Muscle layer of duodenum (tissue), 2 donors: ENCODE measurements at regions not wholly inside any gene's neighbourhood (a gene's known extent, or its start where the extent isn't known, plus 50 kb on each side); places are given as distances from the start of the nearest gene placed in this dataset.
"Not testable (repeated sequence)": the region's sequence is repeated elsewhere in the genome, so short reads cannot be mapped to it uniquely, and the experiment has no call there.

Experiments
- H3K27ac ChIP-seq: one replicate; pipeline ENCODE4 v1.7.0; 2013; ENCODE audit warnings: mild to moderate bottlenecking, low read length
- H3K27me3 ChIP-seq: one replicate; pipeline ENCODE4 v1.7.0; 2013; ENCODE audit warnings: low read depth, mild to moderate bottlenecking, control low read depth, low read length
- H3K36me3 ChIP-seq, 2 donors: one replicate each; pipeline ENCODE4 v1.7.0; 2013; ENCODE audit warnings: low read length in 2 of 2, control low read depth in 1 of 2, mild to moderate bottlenecking in 1 of 2; ENCODE audit not compliant: insufficient read depth in 2 of 2, control insufficient read depth in 1 of 2
- H3K4me1 ChIP-seq, 2 donors: one replicate each; pipeline ENCODE4 v1.7.0; 2013; ENCODE audit warnings: low read length in 2 of 2, mild to moderate bottlenecking in 2 of 2, control low read depth in 1 of 2, moderate library complexity in 1 of 2; ENCODE audit not compliant: insufficient read depth in 2 of 2, control insufficient read depth in 1 of 2
- H3K4me3 ChIP-seq, 2 donors: one replicate each; pipeline ENCODE4 v1.7.0; 2013; ENCODE audit warnings: low read length in 2 of 2, low read depth in 1 of 2, mild to moderate bottlenecking in 1 of 2
- H3K9me3 ChIP-seq, 2 donors: one replicate each; pipeline ENCODE4 v1.7.0; 2013; ENCODE audit warnings: low read length in 2 of 2, control low read depth in 1 of 2, mild to moderate bottlenecking in 1 of 2; ENCODE audit not compliant: control insufficient read depth in 1 of 2
- donor health status: healthy.

- no peaks in the 10 kb centered on the region for H3K36me3 ChIP-seq
- no peaks in the 10 kb centered on the region for H3K4me1 ChIP-seq
- no peak overlapping the region for H3K4me3 ChIP-seq
- H3K9me3 ChIP-seq, result no peaks in the 10 kb centered on the region
- H3K27ac ChIP-seq, result no peak overlapping the region
- H3K27me3 ChIP-seq, result no peaks in the 10 kb centered on the region
Measured at GRCh38 chr5:2847608-2848007, 96.1 kb upstream of the IRX2 start.

- no peaks in the 10 kb centered on the region for H3K4me1 ChIP-seq
- H3K9me3 ChIP-seq, result no peaks in the 10 kb centered on the region
- H3K36me3 ChIP-seq, result no peaks in the 10 kb centered on the region
- no peak overlapping the region for H3K27ac ChIP-seq
- H3K27me3 ChIP-seq, result no peaks in the 10 kb centered on the region
- no peak overlapping the region for H3K4me3 ChIP-seq
Measured at GRCh38 chr5:2841208-2841607, 89.7 kb upstream of the IRX2 start.

GRCh38 chr5:2840372-2840915, 89.0 kb upstream of the IRX2 start:
- Histone ChIP-seq H3K36me3 (no peaks in the 10 kb centered on the region), H3K4me1 (no peaks in the 10 kb centered on the region), H3K27ac (no peak overlapping the region), H3K9me3 (no peaks in the 10 kb centered on the region), H3K4me3 (no peak overlapping the region), H3K27me3 (no peaks in the 10 kb centered on the region)

GRCh38 chr5:2836133-2836532, 84.7 kb upstream of the IRX2 start:
- no peaks in the 10 kb centered on the region for H3K9me3 ChIP-seq

GRCh38 chr5:2833556-2833955, 82.1 kb upstream of the IRX2 start:
- Histone ChIP-seq H3K9me3 (no peaks in the 10 kb centered on the region), H3K27ac (no peak overlapping the region), H3K36me3 (no peaks in the 10 kb centered on the region), H3K27me3 (no peaks in the 10 kb centered on the region), H3K4me3 (no peak overlapping the region), H3K4me1 (no peaks in the 10 kb centered on the region)

More at GRCh38 chr5:2836133-2836532, 84.7 kb upstream of the IRX2 start:
- Histone ChIP-seq H3K36me3 (no peaks in the 10 kb centered on the region), H3K27ac (no peak overlapping the region), H3K4me1 (no peaks in the 10 kb centered on the region), H3K27me3 (no peaks in the 10 kb centered on the region), H3K4me3 (no peak overlapping the region)

GRCh38 chr5:2832394-2832793, 80.9 kb upstream of the IRX2 start:
- no peaks in the 10 kb centered on the region for H3K4me1 ChIP-seq
- H3K9me3 ChIP-seq, result no peaks in the 10 kb centered on the region
- no peak overlapping the region for H3K27ac ChIP-seq
- no peaks in the 10 kb centered on the region for H3K36me3 ChIP-seq
- H3K27me3 ChIP-seq, result no peaks in the 10 kb centered on the region
- no peak overlapping the region for H3K4me3 ChIP-seq

- Histone ChIP-seq H3K4me3 (no peak overlapping the region), H3K27me3 (no peaks in the 10 kb centered on the region), H3K36me3 (no peaks in the 10 kb centered on the region), H3K4me1 (no peaks in the 10 kb centered on the region), H3K27ac (no peak overlapping the region), H3K9me3 (peaks cover 0 to 8% of the 10 kb centered on the region in 2 donors)
Measured at GRCh38 chr5:2829239-2829638, 77.8 kb upstream of the IRX2 start.

GRCh38 chr5:2818936-2819335, 67.5 kb upstream of the IRX2 start:
- H3K27me3 ChIP-seq, result no peaks in the 10 kb centered on the region
- H3K4me1 ChIP-seq, result no peaks in the 10 kb centered on the region
- H3K9me3 ChIP-seq, result peaks cover 0 to 3% of the 10 kb centered on the region in 2 donors
- no peak overlapping the region for H3K27ac ChIP-seq
- H3K4me3 ChIP-seq, result no peak overlapping the region
- no peaks in the 10 kb centered on the region for H3K36me3 ChIP-seq

GRCh38 chr5:2817031-2817603, 65.6 kb upstream of the IRX2 start:
- Histone ChIP-seq H3K9me3 (no peaks in the 10 kb centered on the region), H3K27me3 (no peaks in the 10 kb centered on the region), H3K36me3 (no peaks in the 10 kb centered on the region), H3K4me1 (no peaks in the 10 kb centered on the region), H3K4me3 (no peak overlapping the region), H3K27ac (no peak overlapping the region)

- H3K9me3 ChIP-seq, result no peaks in the 10 kb centered on the region
- H3K27me3 ChIP-seq, result no peaks in the 10 kb centered on the region
- H3K36me3 ChIP-seq, result no peaks in the 10 kb centered on the region
- H3K4me1 ChIP-seq, result no peaks in the 10 kb centered on the region
- no peak overlapping the region for H3K4me3 ChIP-seq
- no peak overlapping the region for H3K27ac ChIP-seq
Measured at GRCh38 chr5:2813678-2814077, 62.2 kb upstream of the IRX2 start.

- no peaks in the 10 kb centered on the region for H3K4me1 ChIP-seq
- no peak overlapping the region for H3K4me3 ChIP-seq
- H3K36me3 ChIP-seq, result no peaks in the 10 kb centered on the region
- H3K27me3 ChIP-seq, result no peaks in the 10 kb centered on the region
- H3K27ac ChIP-seq, result no peak overlapping the region
- no peaks in the 10 kb centered on the region for H3K9me3 ChIP-seq
Measured at GRCh38 chr5:2810644-2811043, 59.2 kb upstream of the IRX2 start.

GRCh38 chr5:2807244-2807643, 55.8 kb upstream of the IRX2 start:
- not testable (repeated sequence) for H3K9me3 ChIP-seq, H3K36me3 ChIP-seq, H3K27me3 ChIP-seq, H3K4me3 ChIP-seq, H3K27ac ChIP-seq, H3K4me1 ChIP-seq
